GM23248 (cell line): ENCODE measurements at regions not wholly inside any gene's neighbourhood (a gene's known extent, or its start where the extent isn't known, plus 50 kb on each side); places are given as distances from the start of the nearest gene placed in this dataset.
A peak's percentile ranks its signal among the peaks of the same experiment; 100 is the strongest.

ENCODE experiments used
- DNase-seq: peaks from one replicate; pipeline ENCODE4 v3.0.0-alpha.2; 2015
- H2AFZ ChIP-seq: fragments of 200-600 bp; sonication (generic); 2 replicates; pipeline ENCODE4 v1.6.1; 2016; ENCODE audit warnings: antibody characterized with exemption
- H3F3A ChIP-seq: fragments of 200-600 bp; sonication (generic); 2 replicates; pipeline ENCODE4 v1.6.1; 2016; ENCODE audit warnings: mild to moderate bottlenecking, antibody characterized with exemption, mixed run types; ENCODE audit not compliant: insufficient read depth
- H3K27ac ChIP-seq: fragments of 200-600 bp; sonication (generic); 2 replicates; pipeline ENCODE4 v1.5.1; 2016; ENCODE audit warnings: mild to moderate bottlenecking
- H3K27me3 ChIP-seq: fragments of 200-600 bp; sonication (generic); replicated peaks from 2 replicates; pipeline ENCODE4 v1.6.1; 2016; ENCODE audit warnings: mild to moderate bottlenecking; ENCODE audit not compliant: insufficient read depth
- H3K36me3 ChIP-seq: fragments of 200-600 bp; sonication (generic); 2 replicates; pipeline ENCODE4 v1.6.1; 2016; ENCODE audit warnings: low read depth, mild to moderate bottlenecking
- H3K4me1 ChIP-seq: fragments of 200-600 bp; sonication (generic); 2 replicates; pipeline ENCODE4 v1.6.1; 2016; ENCODE audit warnings: mild to moderate bottlenecking; ENCODE audit not compliant: insufficient read depth
- H3K4me2 ChIP-seq: fragments of 200-600 bp; sonication (generic); one replicate; pipeline ENCODE4 v1.6.1; 2016; ENCODE audit warnings: mild to moderate bottlenecking; ENCODE audit not compliant: unreplicated experiment
- H3K4me3 ChIP-seq: fragments of 200-600 bp; sonication (generic); 2 replicates; pipeline ENCODE4 v1.5.1; 2016; ENCODE audit warnings: mild to moderate bottlenecking
- H3K79me2 ChIP-seq: fragments of 200-600 bp; sonication (generic); 2 replicates; pipeline ENCODE4 v1.6.1; 2016; ENCODE audit warnings: mild to moderate bottlenecking; ENCODE audit not compliant: insufficient read depth
- H3K9ac ChIP-seq: fragments of 200-600 bp; sonication (generic); 2 replicates; pipeline ENCODE4 v1.6.1; 2016; ENCODE audit warnings: mild to moderate bottlenecking
- H3K9me2 ChIP-seq: fragments of 200-600 bp; sonication (generic); 2 replicates; pipeline ENCODE4 v1.6.1; 2016; ENCODE audit warnings: mixed run types, mild to moderate bottlenecking, moderate library complexity; ENCODE audit not compliant: insufficient read depth
- H3K9me3 ChIP-seq: fragments of 200-600 bp; sonication (generic); one replicate; pipeline ENCODE4 v1.6.1; 2017; ENCODE audit warnings: low read depth
- H4K20me1 ChIP-seq: fragments of 200-600 bp; sonication (generic); 2 replicates; pipeline ENCODE4 v1.6.0; 2016; ENCODE audit not compliant: insufficient read depth
- EZH2 ChIP-seq: fragments of 200-600 bp; sonication (generic); IDR thresholded peaks from 2 replicates; pipeline ENCODE4 v1.6.1; 2018; ENCODE audit warnings: antibody characterized with exemption, mild to moderate bottlenecking; ENCODE audit not compliant: insufficient read depth, poor library complexity, severe bottlenecking
- EZH2phosphoT487 ChIP-seq: fragments of 200-600 bp; sonication (generic); IDR thresholded peaks from 2 replicates; pipeline ENCODE4 v1.6.1; 2018; ENCODE audit warnings: antibody characterized with exemption, moderate library complexity, mild to moderate bottlenecking, low read depth; ENCODE audit not compliant: insufficient read depth
- WGBS, 2 experiments: methylation state at CpG; one replicate each; pipeline ENCODE4 v1.1.6; 2015 to 2017; ENCODE audit warnings: low lambda C conversion rate in 2 of 2, low coverage in 1 of 2; ENCODE audit errors: missing lambda C conversion rate in 2 of 2; 5-methylcytosine and 5-hydroxymethylcytosine counted together
- in situ Hi-C: fragments of 300-500 bp; cut with MboI; formaldehyde crosslinking; loops from 2 replicates; pipeline ENCODE4 v1.15.0; 2020

DNA sequence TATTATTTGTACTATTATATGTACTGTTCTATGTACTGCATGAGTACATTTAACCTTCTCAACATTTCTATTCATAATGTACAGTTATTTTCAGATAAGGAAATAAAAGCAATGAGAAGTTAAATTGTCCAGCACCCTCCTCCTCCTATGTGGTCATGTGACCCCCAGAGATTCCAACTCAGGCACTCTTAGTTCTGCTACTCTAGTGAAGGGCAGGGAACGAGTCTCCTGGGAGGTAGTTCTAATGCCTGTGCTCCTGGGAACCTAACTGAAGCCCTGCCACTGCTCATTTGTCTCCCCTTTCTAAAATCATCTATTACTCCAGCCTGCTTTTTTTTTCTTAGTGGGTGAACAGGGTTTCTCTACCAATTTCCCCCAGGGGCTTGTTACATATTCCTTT lies 105.9 kb upstream of the GPRIN3 start:
- Histone ChIP-seq H4K20me1 (no peaks in the 10 kb centered on the region), H3K9me2 (no peaks in the 10 kb centered on the region), H3K9me3 (no peaks in the 10 kb centered on the region), H2AFZ (no peak overlapping the region), H3K27ac (no peak overlapping the region), H3K4me3 (no peak overlapping the region), H3K4me2 (no peak overlapping the region), H3K27me3 (no peaks in the 10 kb centered on the region), H3K4me1 (peaks cover 24% of the 10 kb centered on the region), H3K36me3 (no peaks in the 10 kb centered on the region), H3K9ac (no peak overlapping the region), H3F3A (peaks cover 17% of the 10 kb centered on the region), H3K79me2 (no peaks in the 10 kb centered on the region)
- in situ Hi-C loops = no loop called here
- 78 to 94% methylated on average over 1 of the region's 1 CpG for WGBS, 2 experiments
- TF ChIP-seq EZH2phosphoT487 (no peak), EZH2 (no peak)
- DNase-seq = no peak

- WGBS, 2 experiments = 73% methylated on average over 6 of the region's 6 CpGs
- Histone ChIP-seq H3K9me2 (no peaks in the 10 kb centered on the region), H4K20me1 (no peaks in the 10 kb centered on the region), H3K27ac (no peak overlapping the region), H3K79me2 (no peaks in the 10 kb centered on the region), H3K9ac (no peak overlapping the region), H2AFZ (0 out of 2 replicates have a peak overlapping the region, but pooled peaks have one; percentile 36), H3F3A (peaks cover 17% of the 10 kb centered on the region), H3K4me3 (no peak overlapping the region), H3K9me3 (no peaks in the 10 kb centered on the region), H3K4me1 (peaks cover 24% of the 10 kb centered on the region), H3K27me3 (no peaks in the 10 kb centered on the region), H3K36me3 (no peaks in the 10 kb centered on the region), H3K4me2 (peak overlapping the region; percentile 76)
- TF ChIP-seq EZH2phosphoT487 (no peak), EZH2 (no peak)
- no peak for DNase-seq
- in situ Hi-C loops = no loop called here
These were observed 104.1 kb upstream of the GPRIN3 start for GRCh38 chr4:89411539-89412309.

DNA sequence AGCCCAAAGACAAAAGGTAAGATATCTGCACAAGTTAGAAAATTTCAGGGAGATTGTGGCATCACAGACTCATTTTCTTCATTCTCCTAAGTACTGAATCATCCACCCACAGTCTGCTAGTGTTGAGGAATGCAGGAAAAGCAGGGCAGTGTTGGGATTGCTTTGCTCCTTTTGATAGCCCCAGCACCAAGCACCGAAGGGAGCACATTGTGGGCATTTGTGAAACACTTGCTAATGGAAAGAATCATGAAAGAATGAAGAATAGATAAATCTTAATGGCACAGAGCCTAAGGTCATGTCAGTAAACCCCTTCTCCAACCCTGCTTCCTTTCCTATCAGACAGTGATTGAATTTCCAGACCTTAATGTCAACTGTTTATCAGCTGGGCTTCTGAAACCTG lies 103.1 kb upstream of the GPRIN3 start:
- 0 to 4% methylated on average over 1 of the region's 1 CpG for WGBS, 2 experiments
- DNase-seq = peak; percentile 77

GRCh38 chr4:89404530-89404929 lies 96.9 kb upstream of the GPRIN3 start:
- no peak for DNase-seq
- 47 to 49% methylated on average over 3 of the region's 3 CpGs for WGBS, 2 experiments
- in situ Hi-C loops = no loop called here
- Histone ChIP-seq H3K9ac (no peak overlapping the region), H3F3A (peaks cover 2% of the 10 kb centered on the region; the same call in 1 of the 2 replicates), H3K36me3 (no peaks in the 10 kb centered on the region), H3K9me2 (no peaks in the 10 kb centered on the region), H3K4me3 (no peak overlapping the region), H3K4me1 (peaks cover 1% of the 10 kb centered on the region), H3K9me3 (no peaks in the 10 kb centered on the region), H3K4me2 (no peak overlapping the region), H4K20me1 (no peaks in the 10 kb centered on the region), H3K27ac (no peak overlapping the region), H3K79me2 (no peaks in the 10 kb centered on the region), H2AFZ (no peak overlapping the region), H3K27me3 (no peaks in the 10 kb centered on the region)
- TF ChIP-seq EZH2 (no peak), EZH2phosphoT487 (no peak)

More for the DNA sequence above, 103.1 kb upstream of the GPRIN3 start:
- Histone ChIP-seq H3K9ac (no peak overlapping the region), H3K4me2 (peak overlapping the region; percentile 76), H3K4me3 (peak overlapping the region; percentile 31; the same call in 1 of the 2 replicates), H3K79me2 (no peaks in the 10 kb centered on the region), H3K4me1 (peaks cover 24% of the 10 kb centered on the region), H2AFZ (peak overlapping the region; percentile 36; the same call in 1 of the 2 replicates), H4K20me1 (no peaks in the 10 kb centered on the region), H3K27me3 (no peaks in the 10 kb centered on the region), H3K9me3 (no peaks in the 10 kb centered on the region), H3K36me3 (no peaks in the 10 kb centered on the region), H3K9me2 (no peaks in the 10 kb centered on the region), H3K27ac (peak overlapping the region; percentile 10), H3F3A (peaks cover 17% of the 10 kb centered on the region)
- TF ChIP-seq EZH2 = no peak
- TF ChIP-seq EZH2phosphoT487 = no peak
- in situ Hi-C loops = no loop called here
